Ishikawa (cell line): ENCODE measurements at regions not wholly inside any gene's neighbourhood (a gene's known extent, or its start where the extent isn't known, plus 50 kb on each side); places are given as distances from the start of the nearest gene placed in this dataset.

Source experiments
- RAD21 ChIP-seq: IDR thresholded peaks from 2 replicates; pipeline ENCODE4 v1.6.1; 2012; ENCODE audit warnings: low read depth
- TF ChIP-seq, protein P1 (sequence below): IDR thresholded peaks from 2 replicates; pipeline ENCODE4 v1.6.1; 2012; ENCODE audit warnings: low read depth, mild to moderate bottlenecking

DNA sequence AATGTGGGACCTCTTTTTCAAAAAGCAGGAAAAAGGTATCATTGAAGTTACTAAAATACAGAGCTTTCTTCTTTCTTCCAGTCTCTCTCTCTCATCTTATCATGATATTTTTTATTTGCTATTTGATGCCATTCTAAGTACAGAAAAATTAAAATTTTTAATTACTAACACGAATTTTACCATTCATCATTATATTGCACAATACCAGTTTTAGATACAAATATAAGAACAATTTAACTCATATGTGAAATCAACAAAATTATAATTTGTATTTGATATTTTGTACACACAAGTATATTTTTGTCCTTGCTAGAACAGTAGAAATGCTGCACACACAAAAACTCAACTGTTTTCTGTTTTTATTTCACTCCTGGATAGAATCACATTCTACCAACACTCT lies 112.2 kb downstream of the OAT start:
- no peak for TF ChIP-seq RAD21
- TF ChIP-seq, protein P1, sequence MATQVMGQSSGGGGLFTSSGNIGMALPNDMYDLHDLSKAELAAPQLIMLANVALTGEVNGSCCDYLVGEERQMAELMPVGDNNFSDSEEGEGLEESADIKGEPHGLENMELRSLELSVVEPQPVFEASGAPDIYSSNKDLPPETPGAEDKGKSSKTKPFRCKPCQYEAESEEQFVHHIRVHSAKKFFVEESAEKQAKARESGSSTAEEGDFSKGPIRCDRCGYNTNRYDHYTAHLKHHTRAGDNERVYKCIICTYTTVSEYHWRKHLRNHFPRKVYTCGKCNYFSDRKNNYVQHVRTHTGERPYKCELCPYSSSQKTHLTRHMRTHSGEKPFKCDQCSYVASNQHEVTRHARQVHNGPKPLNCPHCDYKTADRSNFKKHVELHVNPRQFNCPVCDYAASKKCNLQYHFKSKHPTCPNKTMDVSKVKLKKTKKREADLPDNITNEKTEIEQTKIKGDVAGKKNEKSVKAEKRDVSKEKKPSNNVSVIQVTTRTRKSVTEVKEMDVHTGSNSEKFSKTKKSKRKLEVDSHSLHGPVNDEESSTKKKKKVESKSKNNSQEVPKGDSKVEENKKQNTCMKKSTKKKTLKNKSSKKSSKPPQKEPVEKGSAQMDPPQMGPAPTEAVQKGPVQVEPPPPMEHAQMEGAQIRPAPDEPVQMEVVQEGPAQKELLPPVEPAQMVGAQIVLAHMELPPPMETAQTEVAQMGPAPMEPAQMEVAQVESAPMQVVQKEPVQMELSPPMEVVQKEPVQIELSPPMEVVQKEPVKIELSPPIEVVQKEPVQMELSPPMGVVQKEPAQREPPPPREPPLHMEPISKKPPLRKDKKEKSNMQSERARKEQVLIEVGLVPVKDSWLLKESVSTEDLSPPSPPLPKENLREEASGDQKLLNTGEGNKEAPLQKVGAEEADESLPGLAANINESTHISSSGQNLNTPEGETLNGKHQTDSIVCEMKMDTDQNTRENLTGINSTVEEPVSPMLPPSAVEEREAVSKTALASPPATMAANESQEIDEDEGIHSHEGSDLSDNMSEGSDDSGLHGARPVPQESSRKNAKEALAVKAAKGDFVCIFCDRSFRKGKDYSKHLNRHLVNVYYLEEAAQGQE = no peak
